Stomach (tissue), 8 donors: ENCODE measurements at regions not wholly inside any gene's neighbourhood (a gene's known extent, or its start where the extent isn't known, plus 50 kb on each side); places are given as distances from the start of the nearest gene placed in this dataset.

ENCODE experiments used
- DNase-seq, 2 donors: peaks; one replicate each; pipeline versions ENCODE4 v3.0.0 to v3.0.0-alpha.2; 2013 to 2019
- H3K27ac ChIP-seq, 5 donors: fragments of 200-600 bp in 4 of 5; sonication (generic) in 4 of 5; one replicate each; pipeline ENCODE4 v1.5.1; 2013 to 2019; ENCODE audit warnings: mild to moderate bottlenecking in 1 of 5, moderate library complexity in 1 of 5
- H3K27me3 ChIP-seq, 3 donors: fragments of 200-600 bp; sonication (generic); one replicate each; pipeline ENCODE4 v1.5.1; 2017 to 2019; ENCODE audit warnings: mixed run types in 1 of 3
- H3K36me3 ChIP-seq, 4 donors: fragments of 200-600 bp; sonication (generic); 1 replicate in 3 of 4; 2 replicates in 1 of 4; pipeline ENCODE4 v1.5.1; 2016 to 2019
- H3K4me1 ChIP-seq, 4 donors: fragments of 200-600 bp; sonication (generic); one replicate each; pipeline ENCODE4 v1.5.1; 2016 to 2019
- H3K4me3 ChIP-seq, 4 donors: fragments of 200-600 bp; sonication (generic) in 3 of 4; one replicate each; pipeline ENCODE4 v1.5.1; 2016 to 2019; ENCODE audit warnings: mild to moderate bottlenecking in 1 of 4
- H3K9me3 ChIP-seq, 4 donors: fragments of 200-600 bp; sonication (generic); one replicate each; pipeline ENCODE4 v1.5.1; 2016 to 2019
- EP300 ChIP-seq: sonication (generic); formaldehyde crosslinking; IDR thresholded peaks from one replicate; pipeline ENCODE4 v1.6.1; 2017; ENCODE audit warnings: antibody characterized with exemption
- POLR2A ChIP-seq, 4 donors: fragments of 450-650 bp; IDR thresholded peaks; one replicate each; pipeline ENCODE4 v1.6.1; 2016; ENCODE audit warnings: antibody characterized with exemption in 4 of 4, control low read depth in 2 of 4, mild to moderate bottlenecking in 1 of 4, moderate library complexity in 1 of 4
- POLR2AphosphoS5 ChIP-seq, 3 donors: sonication (generic); formaldehyde crosslinking; IDR thresholded peaks; one replicate each; pipeline ENCODE4 v1.6.1; 2016; ENCODE audit warnings: antibody characterized with exemption in 3 of 3
- WGBS, 5 donors: extraction: QIAGEN DNeasy Blood & Tissue Kit in 3 of 5; methylation state at CpG; one replicate each; pipeline versions ENCODE4 v1.1.5 to v1.1.7; 2013 to 2018; 5-methylcytosine and 5-hydroxymethylcytosine counted together
- intact Hi-C: fragments of 100-400 bp; cut with DNase I; formaldehyde crosslinking; loops from one replicate; pipeline ENCODE4 v1.15.1; 2023; ENCODE audit warnings: low total_unique reads
- TF ChIP-seq, protein P1 (sequence below), 7 experiments: fragments of 450-650 bp in 4 of 7; fragments of 200-600 bp in 3 of 7; sonication (generic) in 3 of 7; IDR thresholded peaks; one replicate each; pipeline ENCODE4 v1.5.1; 2016 to 2019; ENCODE audit warnings: antibody characterized with exemption in 7 of 7, control low read depth in 2 of 7, mild to moderate bottlenecking in 1 of 7
- donor health status: healthy with polysubstance abuse.
- donor health status: Bipolar disorder and iron deficiency.
- donor health status: healthy.

GRCh38 chr20:48102076-48102787 lies 317.0 kb upstream of the SULF2 start:
- intact Hi-C loops: no loop called here
- Histone ChIP-seq H3K36me3 (no peaks in the 10 kb centered on the region), H3K4me1 (no peaks in the 10 kb centered on the region), H3K27me3 (no peaks in the 10 kb centered on the region), H3K27ac (no peak overlapping the region), H3K4me3 (no peak overlapping the region), H3K9me3 (peaks cover 0 to 15% (median 2%) of the 10 kb centered on the region in 4 donors)
- no peak for DNase-seq
- TF ChIP-seq EP300 (no peak), POLR2AphosphoS5 (IDR thresholded peaks at IDR 0.05) (no peak)
- WGBS, 5 donors: 84 to 88% (median 86%) methylated on average over 11 of the region's 11 CpGs

GRCh38 chr20:48100483-48100882 lies 315.2 kb upstream of the SULF2 start:
- Histone ChIP-seq H3K36me3 (no peaks in the 10 kb centered on the region), H3K4me3 (no peak overlapping the region), H3K9me3 (peaks cover 0 to 10% (median 0%) of the 10 kb centered on the region in 4 donors), H3K27me3 (no peaks in the 10 kb centered on the region), H3K4me1 (no peaks in the 10 kb centered on the region), H3K27ac (no peak overlapping the region)
- 75 to 83% (median 80%) methylated on average over 3 of the region's 3 CpGs for WGBS, 5 donors
- intact Hi-C loops: no loop called here
- DNase-seq: no peak
- TF ChIP-seq EP300 (no peak), POLR2A (IDR thresholded peaks at IDR 0.05) (no peak), POLR2AphosphoS5 (IDR thresholded peaks at IDR 0.05) (no peak)
- TF ChIP-seq, protein P1, sequence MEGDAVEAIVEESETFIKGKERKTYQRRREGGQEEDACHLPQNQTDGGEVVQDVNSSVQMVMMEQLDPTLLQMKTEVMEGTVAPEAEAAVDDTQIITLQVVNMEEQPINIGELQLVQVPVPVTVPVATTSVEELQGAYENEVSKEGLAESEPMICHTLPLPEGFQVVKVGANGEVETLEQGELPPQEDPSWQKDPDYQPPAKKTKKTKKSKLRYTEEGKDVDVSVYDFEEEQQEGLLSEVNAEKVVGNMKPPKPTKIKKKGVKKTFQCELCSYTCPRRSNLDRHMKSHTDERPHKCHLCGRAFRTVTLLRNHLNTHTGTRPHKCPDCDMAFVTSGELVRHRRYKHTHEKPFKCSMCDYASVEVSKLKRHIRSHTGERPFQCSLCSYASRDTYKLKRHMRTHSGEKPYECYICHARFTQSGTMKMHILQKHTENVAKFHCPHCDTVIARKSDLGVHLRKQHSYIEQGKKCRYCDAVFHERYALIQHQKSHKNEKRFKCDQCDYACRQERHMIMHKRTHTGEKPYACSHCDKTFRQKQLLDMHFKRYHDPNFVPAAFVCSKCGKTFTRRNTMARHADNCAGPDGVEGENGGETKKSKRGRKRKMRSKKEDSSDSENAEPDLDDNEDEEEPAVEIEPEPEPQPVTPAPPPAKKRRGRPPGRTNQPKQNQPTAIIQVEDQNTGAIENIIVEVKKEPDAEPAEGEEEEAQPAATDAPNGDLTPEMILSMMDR (IDR thresholded peaks at IDR 0.05): no peak

GRCh38 chr20:48098866-48099265 lies 313.6 kb upstream of the SULF2 start:
- Histone ChIP-seq H3K4me3 (no peak overlapping the region), H3K36me3 (no peaks in the 10 kb centered on the region), H3K27me3 (no peaks in the 10 kb centered on the region), H3K9me3 (no peaks in the 10 kb centered on the region), H3K4me1 (no peaks in the 10 kb centered on the region), H3K27ac (peak overlapping the region in 1 of 5 donors; percentile 46)
- TF ChIP-seq, protein P1 (IDR thresholded peaks at IDR 0.05): no peak
- no peak for TF ChIP-seq POLR2A (IDR thresholded peaks at IDR 0.05)
- no peak for TF ChIP-seq EP300
- no peak for TF ChIP-seq POLR2AphosphoS5 (IDR thresholded peaks at IDR 0.05)
- DNase-seq: no peak
- intact Hi-C loops: no loop called here
- 26 to 47% (median 34%) methylated on average over 4 of the region's 4 CpGs for WGBS, 5 donors

GRCh38 chr20:48098099-48098498 lies 312.8 kb upstream of the SULF2 start:
- Histone ChIP-seq H3K9me3 (no peaks in the 10 kb centered on the region), H3K4me3 (no peak overlapping the region), H3K27ac (no peak overlapping the region), H3K4me1 (no peaks in the 10 kb centered on the region), H3K36me3 (no peaks in the 10 kb centered on the region), H3K27me3 (peaks cover 0 to 4% (median 0%) of the 10 kb centered on the region in 3 donors)
- 80 to 86% (median 83%) methylated on average over 2 of the region's 2 CpGs for WGBS, 5 donors
- intact Hi-C loops: no loop called here
- TF ChIP-seq POLR2AphosphoS5 (IDR thresholded peaks at IDR 0.05): no peak
- TF ChIP-seq POLR2A (IDR thresholded peaks at IDR 0.05): no peak
- TF ChIP-seq EP300: no peak
- TF ChIP-seq, protein P1 (IDR thresholded peaks at IDR 0.05): no peak
- no peak for DNase-seq
